ENCODE measurements at regions not wholly inside any gene's neighbourhood (a gene's known extent, or its start where the extent isn't known, plus 50 kb on each side); places are given as distances from the start of the nearest gene placed in this dataset.

DNA sequence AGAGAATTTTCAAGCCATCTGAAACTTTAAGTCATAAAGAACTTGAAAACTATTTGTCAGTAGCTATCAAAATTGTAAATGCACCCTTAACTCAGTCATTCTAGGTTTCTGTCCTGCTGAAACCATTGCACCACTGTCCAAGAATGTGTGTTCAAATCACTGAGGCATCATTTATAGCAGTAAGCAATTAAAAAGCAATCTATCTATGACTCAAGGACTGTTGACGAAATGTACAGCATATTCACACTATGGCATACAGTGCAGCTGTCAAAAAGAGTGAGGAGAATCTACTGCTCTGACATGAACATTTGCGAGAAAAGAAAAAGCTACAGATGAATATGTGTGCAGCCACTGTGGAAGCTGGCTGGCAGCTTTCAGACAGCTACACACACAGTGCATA lies 71.2 kb downstream of the ING1 start:
- TF ChIP-seq, protein P1, sequence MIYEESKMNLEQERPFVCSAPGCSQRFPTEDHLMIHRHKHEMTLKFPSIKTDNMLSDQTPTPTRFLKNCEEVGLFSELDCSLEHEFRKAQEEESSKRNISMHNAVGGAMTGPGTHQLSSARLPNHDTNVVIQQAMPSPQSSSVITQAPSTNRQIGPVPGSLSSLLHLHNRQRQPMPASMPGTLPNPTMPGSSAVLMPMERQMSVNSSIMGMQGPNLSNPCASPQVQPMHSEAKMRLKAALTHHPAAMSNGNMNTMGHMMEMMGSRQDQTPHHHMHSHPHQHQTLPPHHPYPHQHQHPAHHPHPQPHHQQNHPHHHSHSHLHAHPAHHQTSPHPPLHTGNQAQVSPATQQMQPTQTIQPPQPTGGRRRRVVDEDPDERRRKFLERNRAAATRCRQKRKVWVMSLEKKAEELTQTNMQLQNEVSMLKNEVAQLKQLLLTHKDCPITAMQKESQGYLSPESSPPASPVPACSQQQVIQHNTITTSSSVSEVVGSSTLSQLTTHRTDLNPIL (CRISPR knock-in tag; IDR thresholded peaks at IDR 0.05; ENCODE audit: low read depth): no peak
- TF ChIP-seq PPARA (CRISPR knock-in tag; IDR thresholded peaks at IDR 0.05; ENCODE audit: borderline replicate concordance): no peak
- TF ChIP-seq ZNF70 (CRISPR knock-in tag; IDR thresholded peaks at IDR 0.05): no peak
- TF ChIP-seq ZNF565 (CRISPR knock-in tag; conservative IDR thresholded peaks at IDR 0.05; ENCODE audit: low read depth): no peak
- TF ChIP-seq ISL1 (CRISPR knock-in tag; IDR thresholded peaks at IDR 0.05): no peak
- no peak for TF ChIP-seq ZFP3 (CRISPR knock-in tag; IDR thresholded peaks at IDR 0.05)
- TF ChIP-seq ARNTL (CRISPR knock-in tag; IDR thresholded peaks at IDR 0.05; ENCODE audit: borderline replicate concordance, low read depth): no peak
- TF ChIP-seq, protein P2, sequence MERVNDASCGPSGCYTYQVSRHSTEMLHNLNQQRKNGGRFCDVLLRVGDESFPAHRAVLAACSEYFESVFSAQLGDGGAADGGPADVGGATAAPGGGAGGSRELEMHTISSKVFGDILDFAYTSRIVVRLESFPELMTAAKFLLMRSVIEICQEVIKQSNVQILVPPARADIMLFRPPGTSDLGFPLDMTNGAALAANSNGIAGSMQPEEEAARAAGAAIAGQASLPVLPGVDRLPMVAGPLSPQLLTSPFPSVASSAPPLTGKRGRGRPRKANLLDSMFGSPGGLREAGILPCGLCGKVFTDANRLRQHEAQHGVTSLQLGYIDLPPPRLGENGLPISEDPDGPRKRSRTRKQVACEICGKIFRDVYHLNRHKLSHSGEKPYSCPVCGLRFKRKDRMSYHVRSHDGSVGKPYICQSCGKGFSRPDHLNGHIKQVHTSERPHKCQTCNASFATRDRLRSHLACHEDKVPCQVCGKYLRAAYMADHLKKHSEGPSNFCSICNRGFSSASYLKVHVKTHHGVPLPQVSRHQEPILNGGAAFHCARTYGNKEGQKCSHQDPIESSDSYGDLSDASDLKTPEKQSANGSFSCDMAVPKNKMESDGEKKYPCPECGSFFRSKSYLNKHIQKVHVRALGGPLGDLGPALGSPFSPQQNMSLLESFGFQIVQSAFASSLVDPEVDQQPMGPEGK (CRISPR knock-in tag; IDR thresholded peaks at IDR 0.05; ENCODE audit: borderline replicate concordance): no peak
- no peak for TF ChIP-seq BACH2 (CRISPR knock-in tag; IDR thresholded peaks at IDR 0.05; ENCODE audit: borderline replicate concordance)
- no peak for TF ChIP-seq TOX (CRISPR knock-in tag; IDR thresholded peaks at IDR 0.05; ENCODE audit: borderline replicate concordance)
- TF ChIP-seq TCF4 (CRISPR knock-in tag; IDR thresholded peaks at IDR 0.05; ENCODE audit: borderline replicate concordance): no peak
- TF ChIP-seq, protein P3, sequence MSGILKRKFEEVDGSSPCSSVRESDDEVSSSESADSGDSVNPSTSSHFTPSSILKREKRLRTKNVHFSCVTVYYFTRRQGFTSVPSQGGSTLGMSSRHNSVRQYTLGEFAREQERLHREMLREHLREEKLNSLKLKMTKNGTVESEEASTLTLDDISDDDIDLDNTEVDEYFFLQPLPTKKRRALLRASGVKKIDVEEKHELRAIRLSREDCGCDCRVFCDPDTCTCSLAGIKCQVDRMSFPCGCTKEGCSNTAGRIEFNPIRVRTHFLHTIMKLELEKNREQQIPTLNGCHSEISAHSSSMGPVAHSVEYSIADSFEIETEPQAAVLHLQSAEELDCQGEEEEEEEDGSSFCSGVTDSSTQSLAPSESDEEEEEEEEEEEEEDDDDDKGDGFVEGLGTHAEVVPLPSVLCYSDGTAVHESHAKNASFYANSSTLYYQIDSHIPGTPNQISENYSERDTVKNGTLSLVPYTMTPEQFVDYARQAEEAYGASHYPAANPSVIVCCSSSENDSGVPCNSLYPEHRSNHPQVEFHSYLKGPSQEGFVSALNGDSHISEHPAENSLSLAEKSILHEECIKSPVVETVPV (CRISPR knock-in tag; IDR thresholded peaks at IDR 0.05): no peak
- no peak for TF ChIP-seq ZC3H10 (CRISPR knock-in tag; IDR thresholded peaks at IDR 0.05)
